Midbrain (tissue), 1 donor: ENCODE measurements at regions not wholly inside any gene's neighbourhood (a gene's known extent, or its start where the extent isn't known, plus 50 kb on each side); places are given as distances from the start of the nearest gene placed in this dataset.

Experiments
- DNase-seq: peaks from one replicate; lab custom pipeline; 2025; lab: John Stamatoyannopoulos, UW

GRCh38 chr4:111664308-111664945 is 480.8 kb upstream of the FAM241A start:
- DNase-seq: no peak

- no peak for DNase-seq
Observed at GRCh38 chr4:111666826-111667360, 478.4 kb upstream of the FAM241A start.

GRCh38 chr4:111671756-111672155 is 473.5 kb upstream of the FAM241A start:
- DNase-seq: no peak

GRCh38 chr4:111675746-111676145 is 469.5 kb upstream of the FAM241A start:
- no peak for DNase-seq

GRCh38 chr4:111676533-111676932 is 468.7 kb upstream of the FAM241A start:
- no peak for DNase-seq

- no peak for DNase-seq
Observed at GRCh38 chr4:111678479-111678878, 466.8 kb upstream of the FAM241A start.

- DNase-seq: no peak
Observed at GRCh38 chr4:111678908-111679307, 466.3 kb upstream of the FAM241A start.

- DNase-seq: no peak
Observed at GRCh38 chr4:111681270-111681669, 464.0 kb upstream of the FAM241A start.

- DNase-seq: no peak
Observed at GRCh38 chr4:111681751-111682150, 463.5 kb upstream of the FAM241A start.

GRCh38 chr4:111685205-111685604 is 460.0 kb upstream of the FAM241A start:
- DNase-seq: no peak

- no peak for DNase-seq
Observed at GRCh38 chr4:111689214-111689613, 456.0 kb upstream of the FAM241A start.

GRCh38 chr4:111689731-111690130 is 455.5 kb upstream of the FAM241A start:
- DNase-seq: no peak

GRCh38 chr4:111693758-111694157 is 451.5 kb upstream of the FAM241A start:
- DNase-seq: no peak

- DNase-seq: no peak
Observed at GRCh38 chr4:111695677-111696076, 449.6 kb upstream of the FAM241A start.

- no peak for DNase-seq
Observed at GRCh38 chr4:111696505-111696904, 448.7 kb upstream of the FAM241A start.

- DNase-seq: no peak
Observed at GRCh38 chr4:111697176-111697942, 447.9 kb upstream of the FAM241A start.

- no peak for DNase-seq
Observed at GRCh38 chr4:111698361-111698760, 446.9 kb upstream of the FAM241A start.

GRCh38 chr4:111699165-111699564 is 446.1 kb upstream of the FAM241A start:
- no peak for DNase-seq

GRCh38 chr4:111701102-111701501 is 444.2 kb upstream of the FAM241A start:
- no peak for DNase-seq

GRCh38 chr4:111707491-111707890 is 437.8 kb upstream of the FAM241A start:
- DNase-seq: no peak

- DNase-seq: no peak
Observed at GRCh38 chr4:111712093-111712677, 433.1 kb upstream of the FAM241A start.

GRCh38 chr4:111713276-111713675 is 432.0 kb upstream of the FAM241A start:
- DNase-seq: no peak

GRCh38 chr4:111717921-111718320 is 427.3 kb upstream of the FAM241A start:
- no peak for DNase-seq
